ENCODE measurements at regions not wholly inside any gene's neighbourhood (a gene's known extent, or its start where the extent isn't known, plus 50 kb on each side); places are given as distances from the start of the nearest gene placed in this dataset.
"Not testable (repeated sequence)": the region's sequence is repeated elsewhere in the genome, so short reads cannot be mapped to it uniquely, and the experiment has no call there.

DNA sequence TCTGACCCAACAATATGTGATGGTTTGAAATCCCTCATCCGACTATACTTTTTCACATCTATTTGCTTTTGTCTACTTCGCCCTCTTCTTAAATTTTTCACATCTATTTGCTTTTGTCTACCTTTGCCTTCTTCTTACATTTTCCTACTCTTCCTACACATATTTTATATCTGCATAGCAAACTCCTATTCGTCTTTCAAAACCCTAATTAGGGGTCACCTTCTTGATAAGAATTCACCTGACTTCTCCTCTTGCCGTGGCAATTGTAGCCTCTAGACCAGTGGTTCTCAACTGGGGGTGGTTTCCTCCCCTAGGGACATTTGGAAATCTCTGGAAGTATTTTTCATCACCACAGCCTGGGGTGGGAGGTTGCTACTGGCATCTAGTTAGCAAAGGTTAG lies 607.4 kb downstream of the NTRK3 start:
- TF ChIP-seq POU2F2 (IDR thresholded peaks at IDR 0.05; ENCODE audit: low read depth, low read length) (no peak), PAX5 (IDR thresholded peaks at IDR 0.05; ENCODE audit: insufficient read depth, low read length, severe bottlenecking) (no peak), POLR2A (IDR thresholded peaks at IDR 0.05; ENCODE audit: low read depth, low read length) (no peak), SPI1 (IDR thresholded peaks at IDR 0.05; ENCODE audit: low read depth, low read length) (no peak), POLR2AphosphoS5 (IDR thresholded peaks at IDR 0.05; ENCODE audit: low read depth, low read length) (no peak), TAF1 (IDR thresholded peaks at IDR 0.05; ENCODE audit: low read depth, low read length) (no peak)
- FAIRE-seq = no peak
- DNase-seq (ENCODE audit: insufficient read length, low spot score) = no peak

- FAIRE-seq (no peak), DNase-seq (ENCODE audit: insufficient read length, low spot score) (no peak)
- TF ChIP-seq POLR2AphosphoS5 (IDR thresholded peaks at IDR 0.05; ENCODE audit: low read depth, low read length) = no peak
- no peak for TF ChIP-seq SPI1 (IDR thresholded peaks at IDR 0.05; ENCODE audit: low read depth, low read length)
- TF ChIP-seq PAX5 (IDR thresholded peaks at IDR 0.05; ENCODE audit: insufficient read depth, low read length, severe bottlenecking) = no peak
- TF ChIP-seq POU2F2 (IDR thresholded peaks at IDR 0.05; ENCODE audit: low read depth, low read length) = no peak
- no peak for TF ChIP-seq POLR2A (IDR thresholded peaks at IDR 0.05; ENCODE audit: low read depth, low read length)
- no peak for TF ChIP-seq TAF1 (IDR thresholded peaks at IDR 0.05; ENCODE audit: low read depth, low read length)
Observed at GRCh38 chr15:87648278-87648677, 608.3 kb downstream of the NTRK3 start.

- no peak for TF ChIP-seq PAX5 (IDR thresholded peaks at IDR 0.05; ENCODE audit: insufficient read depth, low read length, severe bottlenecking)
- no peak for TF ChIP-seq POU2F2 (IDR thresholded peaks at IDR 0.05; ENCODE audit: low read depth, low read length)
- TF ChIP-seq TAF1 (IDR thresholded peaks at IDR 0.05; ENCODE audit: low read depth, low read length) = no peak
- TF ChIP-seq SPI1 (IDR thresholded peaks at IDR 0.05; ENCODE audit: low read depth, low read length) = no peak
- no peak for TF ChIP-seq POLR2A (IDR thresholded peaks at IDR 0.05; ENCODE audit: low read depth, low read length)
- TF ChIP-seq POLR2AphosphoS5 (IDR thresholded peaks at IDR 0.05; ENCODE audit: low read depth, low read length) = no peak
- no peak for DNase-seq (ENCODE audit: insufficient read length, low spot score)
- FAIRE-seq = no peak
Observed at GRCh38 chr15:87645723-87646122, 610.8 kb downstream of the NTRK3 start.

- FAIRE-seq = not testable (repeated sequence)
Observed at GRCh38 chr15:87642997-87643396, 613.5 kb downstream of the NTRK3 start.

DNA sequence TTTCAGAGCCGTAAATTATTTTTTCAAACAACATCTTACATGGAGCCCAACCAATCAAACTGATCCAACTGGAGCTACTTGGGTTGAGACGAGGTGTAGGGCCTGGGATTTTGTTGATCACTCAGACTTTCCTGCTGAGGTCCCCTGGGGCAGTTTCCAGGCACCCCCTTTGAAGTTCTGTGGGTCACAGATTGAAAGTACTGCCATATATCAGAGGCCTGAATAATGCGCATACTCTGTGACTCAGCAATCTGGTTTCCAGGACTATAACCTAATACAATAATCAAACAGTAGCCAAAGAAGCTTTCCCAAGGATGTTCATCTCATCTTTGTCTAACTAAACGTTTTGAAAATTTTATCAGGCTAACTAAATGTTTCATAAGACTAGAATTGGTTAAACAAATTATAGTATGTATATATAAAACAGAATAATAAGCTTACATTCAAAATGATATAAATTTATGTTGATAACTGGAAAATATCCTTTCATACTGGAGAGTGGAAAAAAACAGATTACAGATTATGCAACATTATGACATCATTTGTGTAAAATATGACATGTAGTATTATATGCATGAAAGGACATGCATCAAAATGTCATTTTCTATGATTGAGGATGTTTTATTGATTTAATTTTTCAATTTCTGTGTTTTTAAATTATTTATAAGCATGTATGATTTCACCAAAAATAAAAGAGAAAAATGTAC lies 617.1 kb downstream of the NTRK3 start:
- TF ChIP-seq PAX5 (IDR thresholded peaks at IDR 0.05; ENCODE audit: insufficient read depth, low read length, severe bottlenecking) (no peak), SPI1 (IDR thresholded peaks at IDR 0.05; ENCODE audit: low read depth, low read length) (no peak), POLR2A (IDR thresholded peaks at IDR 0.05; ENCODE audit: low read depth, low read length) (no peak), POU2F2 (IDR thresholded peaks at IDR 0.05; ENCODE audit: low read depth, low read length) (no peak), POLR2AphosphoS5 (IDR thresholded peaks at IDR 0.05; ENCODE audit: low read depth, low read length) (no peak)
- DNase-seq (ENCODE audit: insufficient read length, low spot score) = no peak
- FAIRE-seq = no peak

More at GRCh38 chr15:87642997-87643396, 613.5 kb downstream of the NTRK3 start:
- not testable (repeated sequence) for DNase-seq (ENCODE audit: insufficient read length, low spot score)

- TF ChIP-seq POLR2AphosphoS5 (IDR thresholded peaks at IDR 0.05; ENCODE audit: low read depth, low read length) = no peak
- TF ChIP-seq POLR2A (IDR thresholded peaks at IDR 0.05; ENCODE audit: low read depth, low read length) = no peak
- TF ChIP-seq TAF1 (IDR thresholded peaks at IDR 0.05; ENCODE audit: low read depth, low read length) = no peak
- no peak for TF ChIP-seq PAX5 (IDR thresholded peaks at IDR 0.05; ENCODE audit: insufficient read depth, low read length, severe bottlenecking)
- TF ChIP-seq SPI1 (IDR thresholded peaks at IDR 0.05; ENCODE audit: low read depth, low read length) = no peak
- TF ChIP-seq POU2F2 (IDR thresholded peaks at IDR 0.05; ENCODE audit: low read depth, low read length) = no peak
- DNase-seq (ENCODE audit: insufficient read length, low spot score) (no peak), FAIRE-seq (no peak)
Observed at GRCh38 chr15:87638554-87639083, 617.9 kb downstream of the NTRK3 start.

GRCh38 chr15:87634361-87634760 lies 622.2 kb downstream of the NTRK3 start:
- no peak for TF ChIP-seq SPI1 (IDR thresholded peaks at IDR 0.05; ENCODE audit: low read depth, low read length)
- TF ChIP-seq POLR2A (IDR thresholded peaks at IDR 0.05; ENCODE audit: low read depth, low read length) = no peak
- no peak for TF ChIP-seq POLR2AphosphoS5 (IDR thresholded peaks at IDR 0.05; ENCODE audit: low read depth, low read length)
- TF ChIP-seq PAX5 (IDR thresholded peaks at IDR 0.05; ENCODE audit: insufficient read depth, low read length, severe bottlenecking) = no peak
- TF ChIP-seq TAF1 (IDR thresholded peaks at IDR 0.05; ENCODE audit: low read depth, low read length) = no peak
- TF ChIP-seq POU2F2 (IDR thresholded peaks at IDR 0.05; ENCODE audit: low read depth, low read length) = no peak
- DNase-seq (ENCODE audit: insufficient read length, low spot score) (no peak), FAIRE-seq (no peak)

DNA sequence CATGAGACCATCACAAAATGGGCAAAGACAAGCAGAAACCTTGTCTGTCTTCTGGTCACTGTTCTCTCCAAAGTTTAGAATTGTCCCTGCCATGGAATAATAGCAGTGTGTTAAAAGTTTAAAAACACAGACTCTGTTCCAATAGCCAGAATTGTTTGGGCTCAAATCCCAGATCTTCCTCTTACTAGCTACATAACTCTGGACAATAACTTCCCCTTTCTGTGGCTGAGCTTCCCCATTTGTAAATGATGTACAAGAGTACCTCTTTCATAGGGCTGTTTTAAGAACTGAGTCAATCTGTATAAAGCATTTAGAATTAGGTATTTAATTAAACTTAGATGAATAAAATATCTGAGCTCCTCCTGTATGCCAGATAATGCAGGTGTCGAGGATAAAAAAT lies 623.0 kb downstream of the NTRK3 start:
- TF ChIP-seq POU2F2 (IDR thresholded peaks at IDR 0.05; ENCODE audit: low read depth, low read length) (no peak), TAF1 (IDR thresholded peaks at IDR 0.05; ENCODE audit: low read depth, low read length) (no peak), POLR2A (IDR thresholded peaks at IDR 0.05; ENCODE audit: low read depth, low read length) (no peak), PAX5 (IDR thresholded peaks at IDR 0.05; ENCODE audit: insufficient read depth, low read length, severe bottlenecking) (no peak), SPI1 (IDR thresholded peaks at IDR 0.05; ENCODE audit: low read depth, low read length) (no peak), POLR2AphosphoS5 (IDR thresholded peaks at IDR 0.05; ENCODE audit: low read depth, low read length) (no peak)
- DNase-seq (ENCODE audit: insufficient read length, low spot score) (no peak), FAIRE-seq (no peak)

DNA sequence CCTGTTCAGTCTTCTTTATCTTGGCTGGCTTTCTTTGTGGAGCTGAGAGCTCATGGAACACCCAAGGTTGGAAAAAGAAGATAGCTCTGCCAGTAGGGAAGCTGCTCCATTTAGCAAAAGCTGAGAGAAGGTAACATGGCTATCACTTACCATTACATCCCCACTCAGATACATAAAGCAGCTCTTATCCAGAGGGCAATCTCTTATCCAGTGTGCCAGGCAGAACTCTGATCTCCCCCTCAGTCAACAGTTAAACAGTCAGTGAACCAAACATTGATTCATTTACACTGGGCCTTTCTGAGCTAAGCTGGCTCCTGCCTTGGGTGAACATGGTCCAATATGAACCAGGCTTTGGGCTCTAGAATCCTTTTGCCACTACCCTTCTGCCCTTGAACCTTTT lies 624.2 kb downstream of the NTRK3 start:
- TF ChIP-seq PAX5 (IDR thresholded peaks at IDR 0.05; ENCODE audit: insufficient read depth, low read length, severe bottlenecking) (no peak), POLR2AphosphoS5 (IDR thresholded peaks at IDR 0.05; ENCODE audit: low read depth, low read length) (no peak), POU2F2 (IDR thresholded peaks at IDR 0.05; ENCODE audit: low read depth, low read length) (no peak), TAF1 (IDR thresholded peaks at IDR 0.05; ENCODE audit: low read depth, low read length) (no peak), POLR2A (IDR thresholded peaks at IDR 0.05; ENCODE audit: low read depth, low read length) (no peak)
- no peak for FAIRE-seq
- DNase-seq (ENCODE audit: insufficient read length, low spot score) = no peak

- DNase-seq (ENCODE audit: insufficient read length, low spot score) = no peak
- FAIRE-seq = no peak
- TF ChIP-seq PAX5 (IDR thresholded peaks at IDR 0.05; ENCODE audit: insufficient read depth, low read length, severe bottlenecking) (no peak), TAF1 (IDR thresholded peaks at IDR 0.05; ENCODE audit: low read depth, low read length) (no peak), POLR2A (IDR thresholded peaks at IDR 0.05; ENCODE audit: low read depth, low read length) (no peak), POLR2AphosphoS5 (IDR thresholded peaks at IDR 0.05; ENCODE audit: low read depth, low read length) (no peak), SPI1 (IDR thresholded peaks at IDR 0.05; ENCODE audit: low read depth, low read length) (no peak), POU2F2 (IDR thresholded peaks at IDR 0.05; ENCODE audit: low read depth, low read length) (no peak)
Observed at GRCh38 chr15:87631775-87632174, 624.8 kb downstream of the NTRK3 start.
